ENCODE measurements at regions not wholly inside any gene's neighbourhood (a gene's known extent, or its start where the extent isn't known, plus 50 kb on each side); places are given as distances from the start of the nearest gene placed in this dataset.
"Not testable (repeated sequence)": the region's sequence is repeated elsewhere in the genome, so short reads cannot be mapped to it uniquely, and the experiment has no call there.

DNA sequence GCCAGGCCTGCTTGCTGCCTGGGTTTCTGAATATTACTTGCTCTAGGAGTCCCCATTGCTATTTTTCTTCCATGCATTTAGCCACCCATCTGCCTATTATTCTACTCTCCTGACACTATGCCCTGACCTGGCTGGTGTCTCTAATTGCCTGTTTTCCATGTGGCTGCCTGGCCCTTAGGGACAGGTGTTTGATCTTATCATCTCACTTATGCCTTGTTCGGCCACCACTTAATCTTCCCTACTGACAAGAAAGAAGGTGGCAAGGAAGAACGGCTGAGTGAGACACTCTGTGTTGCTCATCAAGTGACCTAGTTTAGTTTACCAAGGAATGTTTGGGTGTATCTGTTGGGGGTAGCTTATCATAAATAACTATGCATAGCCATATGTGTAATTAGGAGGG is 50.4 kb upstream of the RAPH1 start:
- no peak for DNase-seq (ENCODE audit: low spot score)

DNA sequence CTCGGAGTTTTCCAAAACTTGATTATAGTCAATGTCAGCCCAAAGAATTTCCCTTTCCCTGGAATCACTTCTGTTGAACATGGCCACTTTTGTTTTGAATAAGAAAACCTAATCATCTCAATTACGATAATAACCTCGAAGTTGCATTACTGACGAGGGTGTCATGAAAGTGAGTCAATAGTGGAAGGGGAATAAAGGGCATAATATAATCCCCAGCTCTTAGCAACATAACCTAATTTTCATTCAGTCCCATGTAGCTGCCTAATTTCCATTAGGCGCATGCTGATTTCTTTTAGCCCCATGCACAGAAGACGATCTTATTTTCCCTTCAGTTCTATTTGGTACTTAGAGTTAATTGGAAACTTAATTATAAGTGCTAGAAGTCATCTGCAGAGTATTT is 51.1 kb upstream of the RAPH1 start:
- no peak for DNase-seq (ENCODE audit: low spot score)

DNA sequence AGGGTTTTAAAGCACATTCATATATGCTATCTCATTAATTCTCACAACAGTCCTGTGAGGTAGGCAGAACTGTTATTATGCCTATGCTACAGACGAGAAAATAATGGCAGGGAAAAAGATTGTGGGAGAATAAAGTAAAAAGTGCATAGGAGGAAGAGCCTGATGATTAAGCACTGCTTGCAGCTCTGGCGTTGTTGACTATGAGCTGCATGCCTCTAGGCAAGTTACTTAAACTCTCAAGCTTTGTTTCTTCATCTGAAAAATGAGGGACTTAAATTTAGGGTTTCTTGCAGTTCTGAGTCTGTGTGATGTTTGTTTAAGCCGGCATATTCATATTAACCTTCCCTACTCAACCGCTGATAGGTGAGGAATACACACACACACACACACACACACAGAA is 51.6 kb upstream of the RAPH1 start:
- no peak for DNase-seq (ENCODE audit: low spot score)

DNA sequence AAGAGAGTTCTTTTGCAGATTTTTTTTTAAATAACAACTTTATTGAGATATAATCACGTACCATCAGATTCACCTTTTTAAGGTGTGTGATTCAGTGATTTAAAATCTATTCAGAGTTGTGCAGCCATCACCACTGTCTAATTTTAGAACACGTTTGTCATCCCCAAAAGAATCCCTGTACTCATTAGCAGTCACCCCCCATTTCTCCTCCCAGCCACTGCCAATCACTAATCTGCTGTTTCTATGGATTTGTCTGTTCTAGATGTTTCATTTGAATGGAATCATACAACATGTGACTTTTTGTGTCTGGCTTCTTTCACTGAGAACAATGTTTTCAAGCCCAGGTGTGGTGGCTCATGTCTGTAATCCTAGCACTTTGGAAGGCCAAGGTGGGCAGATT is 55.4 kb upstream of the RAPH1 start:
- DNase-seq (ENCODE audit: low spot score), result no peak

DNA sequence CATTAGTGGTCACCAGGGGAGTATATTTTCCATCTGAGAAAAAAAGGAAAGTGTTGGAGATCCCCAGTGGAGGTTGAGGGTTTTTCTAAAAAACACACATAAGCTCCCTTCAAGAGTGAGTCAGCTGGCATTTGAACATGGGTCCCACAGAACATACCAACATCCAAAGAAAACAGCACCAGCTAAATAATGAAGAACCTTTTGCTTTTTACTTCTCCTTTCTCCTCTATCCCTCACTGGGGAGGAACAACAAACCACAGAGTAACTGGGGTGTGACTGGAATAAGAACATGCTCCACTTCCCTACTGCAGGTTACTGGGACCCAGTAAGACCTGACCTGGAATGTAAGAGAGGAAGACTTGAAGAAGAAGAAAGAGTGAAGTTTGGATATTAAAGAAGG is 56.5 kb upstream of the RAPH1 start:
- no peak for DNase-seq (ENCODE audit: low spot score)

DNA sequence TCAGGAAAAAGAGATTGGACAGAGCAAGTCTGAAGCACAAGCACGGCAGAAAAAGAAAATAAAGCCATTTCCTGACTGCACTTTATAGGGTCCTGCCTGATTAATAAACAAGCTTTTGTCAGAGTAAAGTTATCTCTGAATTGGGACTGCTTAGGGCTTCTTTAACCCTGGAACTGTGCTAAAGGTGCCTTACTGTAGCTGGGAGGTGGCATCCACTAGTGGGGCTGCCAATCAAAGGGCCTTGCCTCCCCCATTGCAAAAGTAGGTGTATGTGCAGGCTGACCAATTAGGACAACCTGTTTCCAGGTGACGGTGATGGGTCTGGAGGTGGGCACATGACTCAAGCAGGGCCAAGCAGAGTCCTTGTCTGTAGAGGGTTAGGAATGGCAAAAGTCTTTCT is 57.4 kb upstream of the RAPH1 start:
- DNase-seq (ENCODE audit: low spot score), result no peak

DNA sequence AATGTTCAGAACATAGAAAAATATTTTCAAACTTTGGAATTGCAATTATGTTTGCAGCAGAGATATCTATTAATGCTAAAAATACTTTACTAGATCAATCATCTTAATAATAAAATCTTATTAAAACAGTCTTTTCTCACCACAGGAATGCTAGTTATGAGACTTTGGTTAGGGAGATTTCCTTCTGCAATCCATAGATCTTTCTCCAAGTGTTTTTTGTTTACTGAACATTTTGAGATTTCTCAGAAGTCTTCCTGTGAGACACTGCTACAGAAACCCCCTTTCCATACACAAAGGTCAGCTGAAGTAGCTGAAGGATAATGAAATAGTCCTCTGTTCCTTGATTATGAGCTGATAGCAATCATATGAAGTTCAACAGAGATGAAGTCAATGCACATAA is 59.4 kb upstream of the RAPH1 start:
- DNase-seq (ENCODE audit: low spot score), result no peak

DNA sequence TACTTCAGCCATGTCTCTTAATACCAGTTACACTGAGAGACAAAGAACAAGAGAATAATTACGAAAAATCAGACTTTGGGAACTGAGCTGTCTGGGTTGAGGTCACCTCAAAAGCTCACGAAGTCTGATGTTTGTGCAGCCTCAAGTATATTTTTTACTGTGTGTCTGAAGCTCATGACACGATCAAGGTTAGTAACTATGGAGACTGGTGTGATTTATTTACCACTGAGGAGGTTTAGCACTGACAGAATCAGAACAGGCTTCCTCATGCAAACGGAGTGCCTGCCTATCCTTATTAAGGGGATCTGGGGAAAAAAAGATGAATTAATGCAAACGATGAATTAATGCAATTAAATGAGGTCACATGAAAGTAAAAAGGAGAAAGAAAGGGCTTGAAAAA is 61.1 kb upstream of the RAPH1 start:
- no peak for DNase-seq (ENCODE audit: low spot score)

DNA sequence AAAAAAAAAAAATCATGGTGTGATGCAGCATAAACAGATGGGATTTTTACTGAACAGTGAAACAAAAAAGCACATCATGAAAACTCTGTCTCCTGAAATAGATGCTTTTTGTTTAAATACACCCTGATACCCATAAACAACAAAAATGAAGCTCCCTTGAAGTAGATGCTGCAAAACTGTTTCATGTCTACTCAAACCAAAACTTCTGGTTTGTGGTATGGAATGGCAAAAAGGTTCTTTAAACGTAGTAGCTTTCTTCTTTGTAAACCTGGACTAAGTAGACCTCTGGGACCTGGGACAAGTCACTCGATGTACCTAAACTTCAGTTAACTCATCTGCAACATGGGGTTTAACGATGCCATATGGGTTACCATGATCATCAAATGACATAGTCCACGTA is 64.4 kb upstream of the RAPH1 start:
- DNase-seq (ENCODE audit: low spot score), result no peak

DNA sequence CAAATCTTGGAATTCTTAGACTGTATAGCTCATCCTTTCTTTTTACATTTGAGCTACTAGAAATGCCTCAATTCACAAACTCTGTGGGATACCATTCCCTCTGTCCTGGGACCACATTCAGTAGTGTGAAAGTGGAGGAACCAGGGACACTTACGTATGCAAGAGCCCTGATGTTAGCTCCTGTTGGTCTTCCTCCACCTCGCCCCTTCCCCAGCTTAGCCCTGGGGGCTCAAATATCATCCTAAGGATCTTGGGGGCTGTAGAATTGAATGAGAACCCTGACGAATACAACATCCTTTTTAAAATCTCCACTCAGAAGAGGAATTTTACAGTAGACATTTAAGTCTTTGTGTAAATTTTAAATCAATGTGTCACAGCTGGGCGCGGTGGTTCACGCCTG is 65.2 kb upstream of the RAPH1 start:
- DNase-seq (ENCODE audit: low spot score), result no peak

DNA sequence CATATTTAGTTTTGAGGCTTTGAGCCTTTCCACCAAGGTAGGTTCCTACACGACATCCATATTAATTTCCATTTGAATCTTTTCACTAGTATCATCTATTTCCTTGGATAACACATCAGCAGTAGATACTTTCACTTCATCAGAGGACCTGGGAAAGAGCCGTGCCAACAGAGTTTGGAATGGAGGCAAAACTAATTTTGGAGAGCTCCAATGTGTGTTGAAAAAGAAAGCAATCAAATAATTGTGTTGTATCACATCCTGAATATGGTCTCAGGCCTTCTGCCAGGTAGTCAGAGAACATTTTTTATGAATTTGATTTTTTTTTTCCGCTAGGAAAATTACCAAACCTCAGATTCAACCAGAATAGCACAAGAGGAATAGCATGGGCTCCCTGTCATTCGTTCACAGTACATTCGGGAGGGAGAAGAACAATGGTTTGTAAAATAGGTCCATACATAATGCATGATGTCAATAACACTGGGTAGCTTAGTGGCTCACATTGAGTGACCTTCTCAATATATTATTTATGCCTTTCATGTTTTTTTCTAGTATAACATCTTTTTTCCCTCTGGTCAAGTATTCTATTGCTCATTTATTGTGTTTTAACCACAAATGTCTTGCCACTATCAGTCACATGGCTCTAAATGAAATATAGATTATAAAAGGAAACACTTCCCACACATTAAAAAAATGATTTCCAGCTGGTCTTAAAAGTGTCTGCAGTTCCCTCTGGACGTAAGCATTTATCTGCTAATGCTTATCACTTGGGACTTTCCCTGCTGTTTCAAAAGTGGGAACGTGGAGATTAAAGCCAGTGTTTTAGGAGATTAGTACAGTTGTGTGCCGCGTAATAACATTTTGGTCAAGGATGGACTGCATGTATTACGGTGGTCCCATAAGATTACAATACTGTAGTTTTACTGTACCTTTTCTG is 68.6 kb upstream of the RAPH1 start:
- no peak for DNase-seq (ENCODE audit: low spot score)

DNA sequence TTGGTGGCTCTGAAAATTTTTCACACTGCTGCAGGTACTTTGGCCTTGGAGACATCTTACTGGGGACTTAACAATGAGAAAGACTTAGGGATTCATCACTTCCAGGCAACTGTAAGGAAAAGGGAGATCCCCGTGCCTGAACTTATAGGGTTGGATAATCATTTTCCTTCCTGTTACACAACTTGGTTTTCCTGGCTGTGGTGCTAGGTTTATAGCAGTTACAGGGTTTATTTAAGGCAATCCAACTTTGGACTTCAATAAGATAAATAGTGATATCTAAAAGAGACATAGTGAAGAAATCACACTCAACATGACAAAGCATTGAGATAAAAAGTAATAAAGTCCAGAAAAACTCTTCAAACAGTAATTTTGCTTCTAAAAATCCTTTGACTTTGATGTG is 70.2 kb upstream of the RAPH1 start:
- no peak for DNase-seq (ENCODE audit: low spot score)

DNA sequence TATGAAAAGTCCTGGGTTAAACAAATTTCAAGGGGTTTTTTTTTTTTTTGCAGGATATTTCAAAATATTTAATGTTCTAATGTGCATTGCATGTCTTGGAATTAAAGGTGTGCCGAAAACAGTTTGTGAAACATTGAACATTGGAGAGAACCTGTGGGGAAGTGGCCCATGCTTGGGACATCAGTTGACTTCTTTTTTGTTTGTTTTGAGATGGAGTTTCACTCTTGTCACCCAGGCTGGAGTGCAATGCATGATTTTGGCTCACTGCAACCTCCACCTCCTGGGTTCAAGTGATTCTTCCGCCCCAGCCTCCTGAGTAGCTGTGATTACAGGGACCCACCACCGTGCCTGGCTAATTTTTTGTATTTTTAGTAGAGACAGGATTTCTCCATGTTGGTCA is 71.0 kb upstream of the RAPH1 start:
- no peak for DNase-seq (ENCODE audit: low spot score)

DNA sequence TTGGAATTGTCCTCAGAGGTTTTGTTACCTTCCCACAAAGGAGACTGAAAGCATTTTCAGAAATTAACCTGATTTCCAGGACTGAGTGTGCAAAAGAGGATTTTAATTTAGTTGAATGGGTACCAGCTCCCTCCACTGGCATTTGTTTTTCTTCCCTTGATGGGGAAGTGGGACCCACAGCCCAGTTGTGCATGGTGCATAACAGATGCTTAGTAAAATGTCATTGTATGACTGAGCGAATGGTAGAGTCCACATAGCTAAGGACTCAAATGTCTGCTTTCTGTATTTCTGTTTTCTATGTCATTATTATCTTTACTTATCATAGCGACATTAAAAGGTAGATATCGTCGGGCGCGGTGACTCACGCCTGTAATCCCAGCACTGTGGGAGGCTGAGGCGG is 75.5 kb upstream of the RAPH1 start:
- DNase-seq (ENCODE audit: low spot score), result no peak

DNA sequence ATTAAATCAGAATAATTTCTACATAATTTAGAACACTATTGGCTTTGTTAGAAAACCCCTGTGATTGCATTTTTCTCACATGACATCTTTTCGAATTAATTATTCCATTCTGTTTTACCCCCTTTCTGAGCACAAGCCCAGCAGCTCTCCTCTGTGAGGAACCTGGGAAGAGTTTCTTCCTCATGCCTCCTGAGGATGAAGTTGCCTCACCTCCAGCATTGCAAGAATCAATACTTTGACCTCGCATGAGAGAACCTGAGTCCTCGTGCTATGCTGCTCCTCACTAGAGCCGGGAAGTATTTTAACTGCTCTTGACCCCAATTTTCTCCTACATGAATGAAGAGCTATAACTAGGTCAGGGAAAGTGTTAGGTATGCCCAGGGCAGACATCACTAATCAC is 77.1 kb upstream of the RAPH1 start:
- no peak for DNase-seq (ENCODE audit: low spot score)

DNA sequence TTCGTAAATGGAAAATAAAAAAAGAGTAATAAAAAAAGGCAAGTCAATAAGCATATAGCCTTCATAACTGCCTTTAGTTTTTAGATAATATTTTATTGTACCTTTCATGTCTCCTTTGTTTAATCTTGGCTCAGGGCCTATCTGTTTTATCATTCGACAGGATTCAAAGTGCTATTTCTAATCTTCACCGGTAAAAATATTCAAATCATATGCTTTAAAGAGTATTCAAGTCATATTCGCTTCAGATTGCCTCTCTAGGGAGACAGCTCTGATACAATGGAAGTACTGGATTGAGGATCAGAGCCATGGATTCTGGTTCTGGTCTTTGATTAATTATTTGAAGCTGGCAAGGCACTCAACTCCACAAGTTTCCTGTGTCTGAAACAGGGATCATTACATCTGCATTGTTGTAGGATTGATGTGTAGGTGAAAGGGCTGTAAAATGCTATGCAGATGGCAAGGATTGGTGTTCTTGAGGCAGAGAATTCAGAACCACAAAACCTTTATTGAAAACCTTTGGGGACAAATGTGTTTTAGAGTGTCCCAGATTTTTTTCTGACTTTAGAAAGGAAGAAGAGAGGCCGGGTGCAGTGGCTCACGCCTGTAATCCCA is 84.3 kb upstream of the RAPH1 start:
- DNase-seq (ENCODE audit: low spot score), result no peak

DNA sequence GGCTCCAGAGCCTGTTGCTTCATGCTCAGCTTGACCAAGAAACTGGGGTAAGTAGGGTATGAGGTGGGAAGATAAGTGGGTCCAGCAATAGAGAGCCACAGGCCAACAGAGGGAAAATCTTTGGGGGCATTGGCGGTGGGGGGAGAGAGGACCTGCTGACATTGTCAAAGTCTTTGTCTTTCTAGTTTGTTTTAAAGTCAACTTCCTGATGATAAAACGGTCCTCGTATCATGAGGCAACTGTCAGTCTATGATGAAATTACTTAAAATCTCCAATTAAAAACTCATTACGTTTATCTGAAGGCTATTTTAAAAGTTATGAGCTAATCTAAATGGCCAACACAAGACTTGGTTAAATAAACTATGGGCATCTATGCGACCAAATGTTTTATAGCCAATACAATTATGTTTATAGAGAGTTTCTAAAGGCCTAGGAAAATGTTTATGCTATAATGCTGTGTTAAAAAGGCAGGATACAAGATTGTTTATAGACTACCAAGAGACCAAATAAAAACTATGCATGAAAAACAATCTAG is 84.4 kb upstream of the CD28 start:
- DNase-seq (ENCODE audit: low spot score), result no peak

DNA sequence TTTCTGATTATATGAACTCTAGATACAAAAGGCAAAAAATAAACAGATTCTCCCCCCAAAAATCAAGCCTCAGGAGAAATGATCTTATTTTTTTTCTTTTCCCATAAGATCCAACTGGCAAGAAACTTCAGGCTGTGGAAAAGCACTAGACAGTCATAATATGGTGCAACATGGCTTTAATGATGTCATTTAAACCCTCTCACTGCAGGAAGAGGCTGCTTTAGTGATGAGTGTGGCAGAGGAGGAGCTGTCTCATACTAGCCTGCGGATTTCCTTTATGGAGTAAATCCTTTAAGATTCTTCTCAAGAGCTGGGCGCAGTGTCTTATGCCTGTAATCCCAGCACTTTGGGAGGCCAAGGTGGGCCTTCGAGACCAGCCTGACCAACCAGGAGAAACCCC is 83.3 kb upstream of the CD28 start:
- DNase-seq (ENCODE audit: low spot score), result peak; percentile 85

DNA sequence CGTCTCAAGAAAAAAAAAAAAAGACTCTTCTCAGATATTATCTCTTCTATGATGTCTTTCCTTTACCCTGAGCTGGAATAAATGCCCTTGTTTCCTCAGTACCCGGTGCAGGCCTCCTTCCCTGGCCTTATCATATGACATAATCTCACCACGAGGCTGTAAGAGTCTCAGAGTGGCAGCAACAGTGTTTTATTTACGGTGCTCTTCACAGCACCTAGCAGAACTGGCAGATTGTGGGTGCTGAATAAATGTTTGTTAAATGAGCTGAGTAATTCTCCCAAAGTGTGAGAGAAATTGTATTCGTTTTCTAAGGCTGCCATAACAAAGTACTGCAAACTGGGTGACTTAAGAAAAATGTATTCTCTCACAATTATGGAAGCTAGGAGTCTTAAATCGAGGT is 82.8 kb upstream of the CD28 start:
- DNase-seq (ENCODE audit: low spot score), result no peak

DNA sequence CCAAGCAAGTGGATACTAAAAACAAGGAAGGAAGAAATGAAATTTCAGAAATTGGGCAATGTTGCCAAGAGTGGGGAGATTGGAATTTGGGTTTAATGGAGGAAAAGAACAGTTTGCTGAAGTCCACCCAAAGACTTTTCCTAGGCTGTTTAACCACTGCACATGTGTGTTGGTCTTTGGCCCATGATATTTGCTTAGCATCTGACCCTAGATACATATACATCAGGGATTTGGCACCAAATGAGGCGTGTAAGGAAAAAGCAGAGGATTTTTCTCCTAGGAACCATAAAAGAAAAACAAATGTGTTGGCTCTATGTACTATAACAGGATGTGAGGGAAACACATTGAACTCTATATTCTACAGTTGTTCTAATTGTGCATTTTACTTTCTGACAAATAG is 80.7 kb upstream of the CD28 start:
- DNase-seq (ENCODE audit: low spot score), result no peak

DNA sequence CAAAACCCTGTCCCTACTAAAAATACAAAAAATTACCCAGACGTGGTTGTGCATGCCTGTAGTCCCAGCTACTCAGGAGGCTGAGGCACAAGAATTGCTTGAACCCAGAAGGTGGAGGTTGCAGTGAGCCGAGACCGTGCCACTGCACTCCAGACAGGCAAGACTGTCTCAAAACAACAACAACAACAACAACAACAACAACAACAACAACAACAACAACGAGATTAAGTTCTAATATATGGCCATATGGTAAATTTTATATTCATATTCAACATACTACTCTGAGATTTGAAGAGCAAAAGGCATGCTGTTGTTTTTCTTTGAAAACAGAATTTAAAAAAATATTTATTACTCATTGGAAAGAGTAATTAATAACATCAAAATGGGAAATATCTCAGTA is 80.2 kb upstream of the CD28 start:
- DNase-seq (ENCODE audit: low spot score), result not testable (repeated sequence)

DNA sequence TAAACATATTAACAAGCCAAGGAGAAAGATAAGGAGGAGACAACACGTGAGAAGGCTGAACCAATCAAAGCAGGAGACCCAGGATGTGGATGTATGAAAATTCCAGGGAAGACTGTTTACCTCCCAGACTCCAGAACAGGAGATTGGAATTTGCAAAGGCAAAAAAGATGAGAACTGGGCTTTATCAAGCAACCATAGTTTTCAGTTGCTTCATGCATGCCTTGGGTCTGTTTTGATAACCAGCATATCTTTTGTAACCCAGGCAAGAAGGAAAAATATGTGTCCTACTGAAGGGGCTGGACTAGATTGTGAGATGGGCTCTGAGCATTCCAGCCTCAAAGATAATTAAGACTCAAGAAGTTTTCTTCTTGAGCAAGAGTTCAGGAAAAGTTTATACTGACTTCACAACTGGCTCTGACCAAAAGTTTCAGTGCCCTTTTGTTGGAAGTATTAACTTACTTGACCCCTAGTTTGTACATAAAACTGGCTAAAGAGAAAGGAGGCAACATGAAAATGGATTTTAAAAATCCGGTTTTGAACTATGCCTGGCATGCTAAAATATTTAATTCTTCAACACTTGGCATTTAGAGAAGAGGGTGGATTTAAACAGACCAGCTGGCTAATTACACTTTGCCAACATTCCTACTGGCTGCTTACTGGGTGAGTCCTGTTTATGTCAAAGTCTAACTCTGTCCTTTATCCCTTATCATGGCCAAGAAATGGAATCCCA is 79.3 kb upstream of the CD28 start:
- peak; percentile 71 for DNase-seq (ENCODE audit: low spot score)

DNA sequence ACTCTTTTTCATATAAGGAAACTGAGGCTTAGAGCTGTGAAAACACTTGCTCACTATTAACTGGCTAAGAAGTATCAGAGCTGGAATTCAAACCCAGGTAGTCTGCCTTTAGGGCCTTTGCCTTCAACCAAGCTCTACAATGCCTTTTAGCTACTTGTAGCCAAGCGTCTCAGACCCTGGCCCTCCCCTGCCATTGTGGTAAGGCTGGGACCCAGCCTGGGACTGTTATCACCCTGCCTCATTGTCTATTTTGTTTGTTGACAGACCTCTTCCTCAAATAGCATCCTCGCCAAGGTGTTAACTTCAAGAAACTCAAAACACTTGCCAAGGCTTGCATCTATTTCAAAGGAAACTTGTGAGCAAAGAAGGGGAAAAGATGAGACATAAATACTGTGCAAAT is 76.7 kb upstream of the CD28 start:
- DNase-seq (ENCODE audit: low spot score), result no peak

All from umbilical cord (tissue), 1 donor.